22Rv1 (cell line): ENCODE measurements at regions not wholly inside any gene's neighbourhood (a gene's known extent, or its start where the extent isn't known, plus 50 kb on each side); places are given as distances from the start of the nearest gene placed in this dataset.

Experiments
- ZFX ChIP-seq: fragments of 450-650 bp; IDR thresholded peaks from 2 replicates; pipeline ENCODE4 v1.6.1; 2017; ENCODE audit warnings: antibody characterized with exemption, borderline replicate concordance
- TF ChIP-seq, protein P1 (sequence below): fragments of 450-650 bp; IDR thresholded peaks from 2 replicates; pipeline ENCODE4 v1.5.1; 2017; ENCODE audit warnings: mild to moderate bottlenecking

DNA sequence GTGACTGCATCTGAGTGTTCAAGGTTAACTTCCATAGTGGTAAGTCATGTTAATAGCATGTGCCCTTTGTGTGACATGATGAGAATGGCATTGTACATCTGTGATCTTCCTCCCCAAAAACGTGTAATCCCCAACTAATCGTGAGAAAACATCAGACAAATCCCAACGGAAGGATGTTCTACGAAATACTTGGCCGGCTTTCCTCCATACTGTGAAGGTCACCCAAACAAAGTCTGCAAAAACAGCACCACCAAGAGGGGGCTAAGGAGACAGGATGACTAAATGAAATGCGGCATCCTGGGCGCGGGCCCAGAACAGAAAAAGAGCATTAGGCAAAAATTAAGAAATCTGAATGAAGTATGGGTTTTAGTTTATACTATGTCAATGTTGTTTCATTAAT lies 81.8 kb downstream of the MED10 start:
- TF ChIP-seq, protein P1, sequence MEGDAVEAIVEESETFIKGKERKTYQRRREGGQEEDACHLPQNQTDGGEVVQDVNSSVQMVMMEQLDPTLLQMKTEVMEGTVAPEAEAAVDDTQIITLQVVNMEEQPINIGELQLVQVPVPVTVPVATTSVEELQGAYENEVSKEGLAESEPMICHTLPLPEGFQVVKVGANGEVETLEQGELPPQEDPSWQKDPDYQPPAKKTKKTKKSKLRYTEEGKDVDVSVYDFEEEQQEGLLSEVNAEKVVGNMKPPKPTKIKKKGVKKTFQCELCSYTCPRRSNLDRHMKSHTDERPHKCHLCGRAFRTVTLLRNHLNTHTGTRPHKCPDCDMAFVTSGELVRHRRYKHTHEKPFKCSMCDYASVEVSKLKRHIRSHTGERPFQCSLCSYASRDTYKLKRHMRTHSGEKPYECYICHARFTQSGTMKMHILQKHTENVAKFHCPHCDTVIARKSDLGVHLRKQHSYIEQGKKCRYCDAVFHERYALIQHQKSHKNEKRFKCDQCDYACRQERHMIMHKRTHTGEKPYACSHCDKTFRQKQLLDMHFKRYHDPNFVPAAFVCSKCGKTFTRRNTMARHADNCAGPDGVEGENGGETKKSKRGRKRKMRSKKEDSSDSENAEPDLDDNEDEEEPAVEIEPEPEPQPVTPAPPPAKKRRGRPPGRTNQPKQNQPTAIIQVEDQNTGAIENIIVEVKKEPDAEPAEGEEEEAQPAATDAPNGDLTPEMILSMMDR, result no peak
- no peak for TF ChIP-seq ZFX
